ENCODE measurements at regions not wholly inside any gene's neighbourhood (a gene's known extent, or its start where the extent isn't known, plus 50 kb on each side); places are given as distances from the start of the nearest gene placed in this dataset.

- TF ChIP-seq SOX5 (CRISPR knock-in tag; IDR thresholded peaks at IDR 0.05; ENCODE audit: borderline replicate concordance) (no peak), HNRNPL (IDR thresholded peaks at IDR 0.05; ENCODE audit: low read depth, low read length) (no peak), RBFOX2 (IDR thresholded peaks at IDR 0.05; ENCODE audit: low read depth, low read length) (no peak), MBD4 (IDR thresholded peaks at IDR 0.05; ENCODE audit: borderline replicate concordance, low read length) (no peak), GABPA (IDR thresholded peaks at IDR 0.05; ENCODE audit: low read depth, low read length) (no peak), GABPA (CRISPR knock-in tag; IDR thresholded peaks at IDR 0.05; ENCODE audit: low read depth) (no peak), WIZ (CRISPR knock-in tag; IDR thresholded peaks at IDR 0.05) (no peak), ZNF17 (CRISPR knock-in tag; IDR thresholded peaks at IDR 0.05) (no peak), THYN1 (CRISPR knock-in tag; IDR thresholded peaks at IDR 0.05; ENCODE audit: borderline replicate concordance, low read depth) (no peak), ZNF776 (CRISPR knock-in tag; IDR thresholded peaks at IDR 0.05) (no peak), DNMT1 (CRISPR knock-in tag; IDR thresholded peaks at IDR 0.05) (no peak), ZNF605 (CRISPR knock-in tag; IDR thresholded peaks at IDR 0.05) (no peak)
Observed at GRCh38 chr14:97264516-97265230, 467.5 kb downstream of the VRK1 start (continued).

- 5% methylated on average over 2 of the region's 2 CpGs for WGBS (ENCODE audit: low lambda C conversion rate)
- no peak overlapping the region for H2AFZ ChIP-seq (ENCODE audit: low read length)
- H3K27me3 ChIP-seq (ENCODE audit: control insufficient read depth in 1 of 2, insufficient read depth in 2 of 2, low read length in 2 of 2) = no peaks in the 10 kb centered on the region
- DNase-seq (ENCODE audit: low spot score) (peak; percentile 10), FAIRE-seq (no peak), ATAC-seq (no peak)
- H3K79me2 ChIP-seq (ENCODE audit: insufficient read depth, low read length) = no peaks in the 10 kb centered on the region
- H3K4me1 ChIP-seq (ENCODE audit: insufficient read depth, low read length) = no peaks in the 10 kb centered on the region
- in situ Hi-C loops (cut with HindIII; ENCODE audit: extremely low pct_ligation_motif_present, low pct_unique_long_range_greater_than_20kb) = no loop called here
- POLR2A ChIA-PET = no interaction called here
- CTCF ChIA-PET (ENCODE audit: low intra/inter-chr PET ratio, low total read pairs) = no interaction called here
- H3K4me2 ChIP-seq (ENCODE audit: low read depth, low read length) = no peak overlapping the region
- H3K9ac ChIP-seq (ENCODE audit: insufficient read depth, low read depth, low read length) = no peak overlapping the region
- no peaks in the 10 kb centered on the region for H3K9me3 ChIP-seq (ENCODE audit: low read length)
- no peaks in the 10 kb centered on the region for H3K36me3 ChIP-seq (replicated peaks in 1 of 2; ENCODE audit: control insufficient read depth in 1 of 2, insufficient read depth in 2 of 2, low read length in 2 of 2)
- H3K27ac ChIP-seq (ENCODE audit: extremely low read length, insufficient read depth, low read length) = no peak overlapping the region
- intact Hi-C loops (cut with micrococcal nuclease; ENCODE audit: unreplicated experiment) = no loop called here
- TF ChIP-seq ZNF652 (CRISPR knock-in tag; IDR thresholded peaks at IDR 0.05; ENCODE audit: borderline replicate concordance, low read depth) = peak; percentile 80; the same call in 1 of the 2 replicates
- no peak for TF ChIP-seq ARNT (IDR thresholded peaks at IDR 0.05)
- TF ChIP-seq ARID3A (IDR thresholded peaks at IDR 0.05; ENCODE audit: low read depth, low read length) = 0 out of 2 replicates have a peak, but pooled peaks have one; percentile 9
- TF ChIP-seq FOSL2 (CRISPR knock-in tag; IDR thresholded peaks at IDR 0.05) = peak; percentile 77
- no TSS peak for BruUV-seq (replicated peaks)
- no peak overlapping the region for H3K4me3 ChIP-seq (replicated peaks in 1 of 3; ENCODE audit: insufficient read depth in 1 of 3, low read depth in 2 of 3, low read length in 3 of 3)
- no peaks in the 10 kb centered on the region for H4K20me1 ChIP-seq (ENCODE audit: insufficient read depth, low read length)
Observed at GRCh38 chr14:97266653-97267052, 469.5 kb downstream of the VRK1 start.

Data from HepG2 (cell line).